GM12878 (cell line): ENCODE measurements at regions not wholly inside any gene's neighbourhood (a gene's known extent, or its start where the extent isn't known, plus 50 kb on each side); places are given as distances from the start of the nearest gene placed in this dataset.

Experiments used
- ATAC-seq: fragments of 200-7000 bp; cut with Tn5 transposase; 3 replicates; pipeline ENCODE4 v1.9.1; 2020; ENCODE audit warnings: mild to moderate bottlenecking, moderate library complexity
- BruUV-seq: library from RNA; stranded (reverse); fragments of 400-500 nt; replicated peaks from 2 replicates; lab custom pipeline; 2021; lab: Mats Ljungman, UMichigan
- CTCF ChIA-PET: fragments of 300-600 bp; sonication (Branson Sonifier 250); formaldehyde crosslinking; extraction: SDS; loops from one replicate; lab custom pipeline; 2021; ENCODE audit warnings: inconsistent platforms; lab: Yijun Ruan, JAX
- POLR2A ChIA-PET: fragments of 350-600 bp; formaldehyde crosslinking; extraction: SDS; loops from one replicate; lab custom pipeline; 2021; ENCODE audit warnings: inconsistent platforms; lab: Charles Lee
- RAD21 ChIA-PET: fragments of 300-600 bp; sonication (Branson Sonifier 250); formaldehyde crosslinking; loops from one replicate; lab custom pipeline; 2023; ENCODE audit warnings: antibody characterized with exemption; ENCODE audit not compliant: unreplicated experiment; lab: Charles Lee
- SMC1A ChIA-PET: fragments of 300-600 bp; sonication (Branson Sonifier 250); formaldehyde crosslinking; loops from one replicate; lab custom pipeline; 2023; ENCODE audit not compliant: unreplicated experiment, uncharacterized antibody; lab: Charles Lee
- DNase-seq: peaks from one replicate; pipeline ENCODE4 v3.0.0-alpha.2; 2011; ENCODE audit warnings: low read depth, low spot score
- FAIRE-seq: peaks from 3 replicates; lab custom pipeline; 2011; peaks lifted over from hg19 to GRCh38; lab: Jason Lieb, UNC
- H2AFZ ChIP-seq: 2 replicates; pipeline ENCODE4 v1.6.0; 2011; ENCODE audit warnings: low read depth, low read length, control low read depth; ENCODE audit not compliant: control insufficient read depth
- H3K27ac ChIP-seq: 2 replicates; pipeline ENCODE4 v1.5.1; 2011; ENCODE audit warnings: control low read depth; ENCODE audit not compliant: control insufficient read depth, insufficient read depth
- H3K27me3 ChIP-seq, 2 experiments: replicated peaks in 1 of 2; 2 replicates each; pipeline versions ENCODE4 v1.6.0 to v1.6.1; 2011; ENCODE audit warnings: low read length in 1 of 2; ENCODE audit not compliant: control insufficient read depth in 2 of 2, insufficient read depth in 2 of 2
- H3K36me3 ChIP-seq, 2 experiments: 2 replicates each; pipeline ENCODE4 v1.5.1; 2011; ENCODE audit warnings: low read length in 1 of 2; ENCODE audit not compliant: control insufficient read depth in 2 of 2, insufficient read depth in 2 of 2
- H3K4me1 ChIP-seq: 2 replicates; pipeline ENCODE4 v1.6.1; 2011; ENCODE audit warnings: mild to moderate bottlenecking, low read length, moderate library complexity, mixed read lengths; ENCODE audit not compliant: control insufficient read depth, insufficient read depth
- H3K4me2 ChIP-seq: 2 replicates; pipeline ENCODE4 v1.6.0; 2011; ENCODE audit warnings: control low read depth; ENCODE audit not compliant: control insufficient read depth, insufficient read depth
- H3K4me3 ChIP-seq: fragments of 200-600 bp; sonication (generic); 2 replicates; pipeline ENCODE4 v1.5.1; 2016
- H3K79me2 ChIP-seq: 2 replicates; pipeline ENCODE4 v1.6.0; 2011; ENCODE audit warnings: low read length; ENCODE audit not compliant: control insufficient read depth, insufficient read depth
- H3K9ac ChIP-seq: 2 replicates; pipeline ENCODE4 v1.8.0; 2011; ENCODE audit warnings: low read length, control low read depth, mixed read lengths; ENCODE audit not compliant: control insufficient read depth, insufficient read depth
- H3K9me3 ChIP-seq: replicated peaks from 3 replicates; pipeline ENCODE4 v1.5.1; 2011; ENCODE audit warnings: mild to moderate bottlenecking, low read length; ENCODE audit not compliant: control insufficient read depth, insufficient read depth
- H4K20me1 ChIP-seq: 2 replicates; pipeline ENCODE4 v1.6.0; 2011; ENCODE audit not compliant: control insufficient read depth, insufficient read depth
- CREM ChIP-seq: IDR thresholded peaks from 2 replicates; pipeline ENCODE4 v1.6.1; 2014; ENCODE audit warnings: antibody characterized with exemption, low read depth
- GABPA ChIP-seq: IDR thresholded peaks from 2 replicates; pipeline ENCODE4 v1.6.1; 2014; ENCODE audit warnings: antibody characterized with exemption, low read depth, mild to moderate bottlenecking, inconsistent platforms
- HSF1 ChIP-seq: fragments of 150-350 bp; IDR thresholded peaks from 2 replicates; pipeline ENCODE4 v1.6.1; 2014; ENCODE audit warnings: mild to moderate bottlenecking, low read depth, low read length
- KAT2A ChIP-seq: conservative IDR thresholded peaks from 2 replicates; pipeline ENCODE4 v1.6.1; 2011; ENCODE audit warnings: low read depth, low read length; ENCODE audit not compliant: control insufficient read depth
- MTA3 ChIP-seq: IDR thresholded peaks from 2 replicates; pipeline ENCODE4 v1.6.1; 2012; ENCODE audit warnings: low read length, inconsistent platforms, borderline replicate concordance
- NR2F1 ChIP-seq: fragments of 450-650 bp; conservative IDR thresholded peaks from 2 replicates; pipeline ENCODE4 v1.6.1; 2017; ENCODE audit warnings: mild to moderate bottlenecking
- PML ChIP-seq: IDR thresholded peaks from 2 replicates; pipeline ENCODE4 v1.6.1; 2012; ENCODE audit warnings: low read length, inconsistent platforms
- RAD21 ChIP-seq: IDR thresholded peaks from 2 replicates; pipeline ENCODE4 v1.6.1; 2011; ENCODE audit warnings: mild to moderate bottlenecking, low read depth, low read length, moderate library complexity; ENCODE audit not compliant: insufficient read depth
- RBBP5 ChIP-seq: fragments of 200-600 bp; sonication (generic); conservative IDR thresholded peaks from 2 replicates; pipeline ENCODE4 v1.6.1; 2016
- RELB ChIP-seq: fragments of 450-650 bp; IDR thresholded peaks from 2 replicates; pipeline ENCODE4 v1.6.1; 2017; ENCODE audit warnings: low read depth, mild to moderate bottlenecking, moderate library complexity
- RUNX3 ChIP-seq: IDR thresholded peaks from 2 replicates; pipeline ENCODE4 v1.6.1; 2012; ENCODE audit warnings: low read length, inconsistent platforms
- SMAD1 ChIP-seq: fragments of 450-650 bp; IDR thresholded peaks from 2 replicates; pipeline ENCODE4 v1.6.1; 2018; ENCODE audit warnings: mild to moderate bottlenecking, low read depth; ENCODE audit not compliant: partially characterized antibody
- SREBF1 ChIP-seq: IDR thresholded peaks from 2 replicates; pipeline ENCODE4 v1.6.1; 2012; ENCODE audit warnings: mild to moderate bottlenecking, low read length
- STAT3 ChIP-seq: IDR thresholded peaks from 2 replicates; pipeline ENCODE4 v1.6.1; 2011; ENCODE audit warnings: low read depth, low read length, improper control_type of control experiment
- TAF1 ChIP-seq: IDR thresholded peaks from 2 replicates; pipeline ENCODE4 v1.6.1; 2011; ENCODE audit warnings: mild to moderate bottlenecking, low read depth, low read length, borderline replicate concordance
- ZNF687 ChIP-seq: fragments of 450-650 bp; IDR thresholded peaks from 2 replicates; pipeline ENCODE4 v1.6.1; 2017; ENCODE audit warnings: mild to moderate bottlenecking, moderate library complexity
- WGBS: methylation state at CpG from one replicate; pipeline ENCODE4 v1.1.6; 2016; ENCODE audit warnings: low lambda C conversion rate; ENCODE audit not compliant: insufficient replicate concordance, insufficient coverage; ENCODE audit errors: missing lambda C conversion rate; 5-methylcytosine and 5-hydroxymethylcytosine counted together
- in situ Hi-C: fragments of 300-500 bp; cut with MboI; formaldehyde crosslinking; loops from 9 replicates; pipeline ENCODE4 v1.14.3; 2018; ENCODE audit warnings: mixed read lengths
- intact Hi-C: fragments of 100-400 bp; cut with micrococcal nuclease; formaldehyde crosslinking; loops from one replicate; pipeline ENCODE4 v1.14.2; 2022; ENCODE audit not compliant: unreplicated experiment

- no peak for TF ChIP-seq NR2F1
Measured at GRCh38 chr3:67094167-67094566, 96.1 kb downstream of the KBTBD8 start (continued).

GRCh38 chr3:67094774-67095173 lies 96.7 kb downstream of the KBTBD8 start:
- no peaks in the 10 kb centered on the region for H3K79me2 ChIP-seq
- ChIA-PET POLR2A (no interaction called here), RAD21 (no interaction called here), SMC1A (no interaction called here), CTCF (no interaction called here)
- no peaks in the 10 kb centered on the region for H4K20me1 ChIP-seq
- FAIRE-seq (no peak), DNase-seq (no peak), ATAC-seq (no peak)
- intact Hi-C loops = no loop called here
- H2AFZ ChIP-seq = no peak overlapping the region
- H3K9me3 ChIP-seq = no peaks in the 10 kb centered on the region
- H3K4me1 ChIP-seq = no peaks in the 10 kb centered on the region
- in situ Hi-C loops = no loop called here
- BruUV-seq = no TSS peak
- no peaks in the 10 kb centered on the region for H3K27me3 ChIP-seq
- H3K36me3 ChIP-seq = no peaks in the 10 kb centered on the region
- WGBS = 91% methylated on average over 1 of the region's 1 CpG
- H3K4me3 ChIP-seq = no peak overlapping the region
- H3K4me2 ChIP-seq = no peak overlapping the region
- H3K27ac ChIP-seq = no peak overlapping the region
- no peak overlapping the region for H3K9ac ChIP-seq
- no peak for TF ChIP-seq GABPA
- TF ChIP-seq MTA3 = no peak
- no peak for TF ChIP-seq STAT3
- TF ChIP-seq RBBP5 = no peak
- no peak for TF ChIP-seq TAF1
- no peak for TF ChIP-seq ZNF687
- no peak for TF ChIP-seq SMAD1
- no peak for TF ChIP-seq CREM
- TF ChIP-seq RUNX3 = no peak
- no peak for TF ChIP-seq RELB
- no peak for TF ChIP-seq HSF1
- no peak for TF ChIP-seq KAT2A
- no peak for TF ChIP-seq PML
- TF ChIP-seq RAD21 = no peak
- TF ChIP-seq SREBF1 = no peak
